Upper lobe of left lung (tissue), 4 donors: ENCODE measurements at regions not wholly inside any gene's neighbourhood (a gene's known extent, or its start where the extent isn't known, plus 50 kb on each side); places are given as distances from the start of the nearest gene placed in this dataset.

Source experiments
- EP300 ChIP-seq, 4 donors: sonication (generic); formaldehyde crosslinking; IDR thresholded peaks; one replicate each; pipeline ENCODE4 v1.5.1; 2017; ENCODE audit warnings: antibody characterized with exemption in 4 of 4, control low read depth in 2 of 4
- POLR2AphosphoS5 ChIP-seq, 2 donors: sonication (generic); formaldehyde crosslinking; IDR thresholded peaks; one replicate each; pipeline ENCODE4 v1.5.1; 2017; ENCODE audit warnings: antibody characterized with exemption in 2 of 2
- TF ChIP-seq, protein P1 (sequence below), 6 experiments: fragments of 450-650 bp in 4 of 6; fragments of 200-600 bp in 2 of 6; sonication (generic) in 2 of 6; IDR thresholded peaks; one replicate each; pipeline ENCODE4 v1.5.1; 2016 to 2019; ENCODE audit warnings: antibody characterized with exemption in 6 of 6

DNA sequence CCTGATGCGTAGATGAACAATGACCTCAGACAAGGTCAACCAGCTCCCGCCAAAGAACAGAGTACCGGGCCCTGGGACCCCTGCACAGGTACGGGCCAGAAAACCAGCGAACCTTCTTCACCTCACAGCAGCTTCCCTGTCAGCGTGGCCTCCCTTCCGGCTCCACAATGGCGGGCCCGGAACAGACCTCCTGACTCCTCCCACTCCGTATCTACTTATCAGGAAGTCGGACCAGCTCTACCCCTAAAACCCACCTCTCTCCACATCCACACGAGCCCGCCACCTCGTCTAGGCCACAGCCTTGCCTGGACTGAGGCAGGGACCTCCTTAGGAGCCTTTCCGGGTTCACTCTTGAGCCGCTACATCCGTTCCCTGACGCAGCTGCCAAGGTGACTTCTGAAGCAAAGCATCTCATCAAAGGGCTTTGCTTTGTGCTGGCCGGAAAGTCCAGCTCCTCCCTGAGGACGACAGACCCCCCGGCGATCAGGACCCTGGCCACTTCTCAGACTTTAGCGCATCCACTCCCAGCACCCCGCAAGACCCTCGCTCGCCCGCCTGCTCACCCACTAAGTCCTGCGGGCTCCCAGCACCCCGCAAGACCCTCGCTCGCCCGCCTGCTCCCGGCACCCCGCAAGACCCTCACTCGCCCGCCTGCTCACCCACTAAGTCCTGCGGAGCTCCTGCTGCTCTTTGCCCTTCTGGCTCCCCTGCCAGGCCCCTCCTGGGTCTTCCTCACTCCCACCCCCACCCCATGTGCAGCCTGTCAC, 308.3 kb upstream of the FOXQ1 start:
- TF ChIP-seq, protein P1, sequence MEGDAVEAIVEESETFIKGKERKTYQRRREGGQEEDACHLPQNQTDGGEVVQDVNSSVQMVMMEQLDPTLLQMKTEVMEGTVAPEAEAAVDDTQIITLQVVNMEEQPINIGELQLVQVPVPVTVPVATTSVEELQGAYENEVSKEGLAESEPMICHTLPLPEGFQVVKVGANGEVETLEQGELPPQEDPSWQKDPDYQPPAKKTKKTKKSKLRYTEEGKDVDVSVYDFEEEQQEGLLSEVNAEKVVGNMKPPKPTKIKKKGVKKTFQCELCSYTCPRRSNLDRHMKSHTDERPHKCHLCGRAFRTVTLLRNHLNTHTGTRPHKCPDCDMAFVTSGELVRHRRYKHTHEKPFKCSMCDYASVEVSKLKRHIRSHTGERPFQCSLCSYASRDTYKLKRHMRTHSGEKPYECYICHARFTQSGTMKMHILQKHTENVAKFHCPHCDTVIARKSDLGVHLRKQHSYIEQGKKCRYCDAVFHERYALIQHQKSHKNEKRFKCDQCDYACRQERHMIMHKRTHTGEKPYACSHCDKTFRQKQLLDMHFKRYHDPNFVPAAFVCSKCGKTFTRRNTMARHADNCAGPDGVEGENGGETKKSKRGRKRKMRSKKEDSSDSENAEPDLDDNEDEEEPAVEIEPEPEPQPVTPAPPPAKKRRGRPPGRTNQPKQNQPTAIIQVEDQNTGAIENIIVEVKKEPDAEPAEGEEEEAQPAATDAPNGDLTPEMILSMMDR (IDR thresholded peaks at IDR 0.05): no peak
- TF ChIP-seq EP300 (IDR thresholded peaks at IDR 0.05): no peak
- TF ChIP-seq POLR2AphosphoS5 (IDR thresholded peaks at IDR 0.05): no peak
